H9 (cell line): ENCODE measurements at regions not wholly inside any gene's neighbourhood (a gene's known extent, or its start where the extent isn't known, plus 50 kb on each side); places are given as distances from the start of the nearest gene placed in this dataset.

Source experiments
- DNase-seq: peaks from one replicate; pipeline ENCODE4 v3.0.0-alpha.2; 2017
- H2AFZ ChIP-seq: one replicate; pipeline ENCODE4 v1.6.1; 2013; ENCODE audit warnings: mild to moderate bottlenecking, low read length, control low read depth, moderate library complexity
- H2AK5ac ChIP-seq: 2 replicates; pipeline ENCODE4 v1.6.1; 2013; ENCODE audit warnings: low read length, control low read depth, mixed read lengths; ENCODE audit not compliant: insufficient read length
- H2BK120ac ChIP-seq: one replicate; pipeline ENCODE4 v1.6.1; 2013; ENCODE audit warnings: low read depth, mild to moderate bottlenecking, low read length, control low read depth, inconsistent platforms; ENCODE audit not compliant: poor library complexity, severe bottlenecking
- H2BK12ac ChIP-seq: 2 replicates; pipeline ENCODE4 v1.6.1; 2013; ENCODE audit warnings: low read length, control low read depth, mixed read lengths, low read depth; ENCODE audit not compliant: insufficient read length
- H2BK15ac ChIP-seq: 2 replicates; pipeline ENCODE4 v1.6.1; 2013; ENCODE audit warnings: low read depth, low read length, control low read depth
- H2BK20ac ChIP-seq: one replicate; pipeline ENCODE4 v1.6.1; 2013; ENCODE audit warnings: low read depth, mild to moderate bottlenecking, low read length, control low read depth, inconsistent platforms; ENCODE audit not compliant: poor library complexity, severe bottlenecking
- H2BK5ac ChIP-seq: 2 replicates; pipeline ENCODE4 v1.6.1; 2013; ENCODE audit warnings: low read length, control low read depth, mixed read lengths; ENCODE audit not compliant: insufficient read length
- H3K14ac ChIP-seq: 2 replicates; pipeline ENCODE4 v1.6.1; 2013; ENCODE audit warnings: low read length, control low read depth; ENCODE audit not compliant: insufficient read depth
- H3K18ac ChIP-seq: 2 replicates; pipeline ENCODE4 v1.6.1; 2013; ENCODE audit warnings: low read depth, mild to moderate bottlenecking, mixed read lengths, low read length, control low read depth; ENCODE audit not compliant: insufficient read length
- H3K23ac ChIP-seq: 2 replicates; pipeline ENCODE4 v1.6.1; 2013; ENCODE audit warnings: low read length, control low read depth, mixed read lengths, low read depth; ENCODE audit not compliant: insufficient read length
- H3K23me2 ChIP-seq: 2 replicates; pipeline ENCODE4 v1.6.1; 2013; ENCODE audit warnings: low read depth, mild to moderate bottlenecking, mixed read lengths, low read length, control low read depth; ENCODE audit not compliant: insufficient read length, poor library complexity, severe bottlenecking
- H3K27ac ChIP-seq: 2 replicates; pipeline ENCODE4 v1.5.1; 2013; ENCODE audit warnings: low read length, control low read depth, mixed read lengths, low read depth; ENCODE audit not compliant: insufficient read length
- H3K27me3 ChIP-seq: 2 replicates; pipeline ENCODE4 v1.6.1; 2013; ENCODE audit warnings: low read length, control low read depth, inconsistent platforms; ENCODE audit not compliant: insufficient read depth
- H3K4ac ChIP-seq: 2 replicates; pipeline ENCODE4 v1.6.1; 2013; ENCODE audit warnings: low read depth, mild to moderate bottlenecking, control low read depth, inconsistent platforms, low read length, moderate library complexity
- H3K4me1 ChIP-seq: 2 replicates; pipeline ENCODE4 v1.6.1; 2013; ENCODE audit warnings: low read length, control low read depth, inconsistent platforms; ENCODE audit not compliant: insufficient read depth
- H3K4me2 ChIP-seq: 2 replicates; pipeline ENCODE4 v1.6.1; 2013; ENCODE audit warnings: low read length, control low read depth, mixed read lengths; ENCODE audit not compliant: insufficient read length, insufficient read depth
- H3K56ac ChIP-seq: 2 replicates; pipeline ENCODE4 v1.6.1; 2013; ENCODE audit warnings: low read depth, mild to moderate bottlenecking, mixed read lengths, low read length, control low read depth; ENCODE audit not compliant: insufficient read length
- H3K79me1 ChIP-seq: 2 replicates; pipeline ENCODE4 v1.6.1; 2013; ENCODE audit warnings: low read depth, mild to moderate bottlenecking, moderate library complexity, low read length, control low read depth, inconsistent platforms; ENCODE audit not compliant: insufficient read depth, poor library complexity, severe bottlenecking
- H3K79me2 ChIP-seq: 2 replicates; pipeline ENCODE4 v1.6.1; 2013; ENCODE audit warnings: low read length, control low read depth, inconsistent platforms; ENCODE audit not compliant: insufficient read depth
- H3K9ac ChIP-seq: 2 replicates; pipeline ENCODE4 v1.6.1; 2013; ENCODE audit warnings: low read length, control low read depth, mixed read lengths; ENCODE audit not compliant: insufficient read length; ENCODE audit errors: extremely low read depth
- H3K9me3 ChIP-seq: one replicate; pipeline ENCODE4 v1.6.1; 2013; ENCODE audit warnings: low read depth, low read length, inconsistent platforms; ENCODE audit not compliant: control insufficient read depth
- H3T11ph ChIP-seq: one replicate; pipeline ENCODE4 v1.6.1; 2013; ENCODE audit warnings: mild to moderate bottlenecking, low read length, control low read depth, inconsistent platforms
- H4K20me1 ChIP-seq: one replicate; pipeline ENCODE4 v1.6.1; 2013; ENCODE audit not compliant: control insufficient read depth, insufficient read length, insufficient read depth
- H4K5ac ChIP-seq: 2 replicates; pipeline ENCODE4 v1.6.1; 2013; ENCODE audit warnings: low read depth, mild to moderate bottlenecking, mixed read lengths, low read length, control low read depth; ENCODE audit not compliant: insufficient read length
- H4K8ac ChIP-seq: replicated peaks from 2 replicates; pipeline ENCODE4 v1.6.1; 2013; ENCODE audit warnings: low read length, control low read depth, mixed read lengths, low read depth; ENCODE audit not compliant: insufficient read length
- H4K91ac ChIP-seq: 2 replicates; pipeline ENCODE4 v1.6.1; 2013; ENCODE audit warnings: low read depth, mild to moderate bottlenecking, moderate library complexity, mixed read lengths, low read length, control low read depth; ENCODE audit not compliant: insufficient read length
- H3K27ac Mint-ChIP-seq, 3 experiments: 2 replicates in 2 of 3; 3 replicates in 1 of 3; pipeline ENCODE4 v1.8.0; 2020 to 2021; ENCODE audit warnings: mixed read lengths in 3 of 3, mild to moderate bottlenecking in 1 of 3, moderate library complexity in 1 of 3
- H3K27me3 Mint-ChIP-seq: 2 replicates; pipeline ENCODE4 v1.8.0; 2021; ENCODE audit warnings: low read depth, mild to moderate bottlenecking, moderate library complexity, mixed read lengths
- H3K36me3 Mint-ChIP-seq, 3 experiments: 2 replicates in 2 of 3; 3 replicates in 1 of 3; pipeline ENCODE4 v1.8.0; 2020 to 2021; ENCODE audit warnings: low read depth in 3 of 3, mixed read lengths in 3 of 3; ENCODE audit not compliant: insufficient read depth in 1 of 3
- H3K4me1 Mint-ChIP-seq, 2 experiments: 2 replicates each; pipeline ENCODE4 v1.8.0; 2020; ENCODE audit warnings: mixed read lengths in 2 of 2
- H3K4me3 Mint-ChIP-seq, 2 experiments: 2 replicates in 1 of 2; 3 replicates in 1 of 2; pipeline ENCODE4 v1.8.0; 2020 to 2021; ENCODE audit warnings: mild to moderate bottlenecking in 2 of 2, mixed read lengths in 2 of 2, moderate library complexity in 1 of 2
- H3K9me3 Mint-ChIP-seq, 2 experiments: 2 replicates in 1 of 2; 3 replicates in 1 of 2; pipeline ENCODE4 v1.8.0; 2020; ENCODE audit warnings: mild to moderate bottlenecking in 2 of 2, mixed read lengths in 2 of 2, moderate library complexity in 1 of 2
- CTCF ChIP-seq: fragments of 200-600 bp; sonication (generic); conservative IDR thresholded peaks from 3 replicates; pipeline ENCODE4 v1.8.0; 2021; ENCODE audit warnings: antibody characterized with exemption, mild to moderate bottlenecking
- WGBS: extraction: QIAGEN DNeasy Blood & Tissue Kit; methylation state at CpG from one replicate; pipeline ENCODE4 v1.1.7; 2013; ENCODE audit warnings: missing lambda C conversion rate, low lambda C conversion rate, mixed read lengths; ENCODE audit not compliant: insufficient read length; ENCODE audit errors: extremely low coverage; 5-methylcytosine and 5-hydroxymethylcytosine counted together

GRCh38 chr6:40139447-40139846, 205.2 kb upstream of the MOCS1 start:
- Histone ChIP-seq H3K79me2 (no peaks in the 10 kb centered on the region), H3K9ac (no peak overlapping the region), H2BK20ac (no peak overlapping the region), H4K20me1 (no peaks in the 10 kb centered on the region), H2AFZ (no peak overlapping the region), H3T11ph (no peak overlapping the region), H3K14ac (no peak overlapping the region), H2BK15ac (no peak overlapping the region), H3K27me3 (no peaks in the 10 kb centered on the region), H2BK120ac (no peak overlapping the region), H3K9me3 (no peaks in the 10 kb centered on the region), H3K56ac (no peak overlapping the region), H3K27ac (no peak overlapping the region), H2BK12ac (no peak overlapping the region), H4K8ac (no peak overlapping the region), H3K4me2 (no peak overlapping the region), H3K4me1 (no peaks in the 10 kb centered on the region), H4K91ac (no peak overlapping the region), H3K79me1 (no peaks in the 10 kb centered on the region), H4K5ac (no peak overlapping the region), H3K4ac (no peak overlapping the region), H2BK5ac (no peak overlapping the region), H2AK5ac (no peak overlapping the region), H3K18ac (no peak overlapping the region), H3K23me2 (no peaks in the 10 kb centered on the region), H3K23ac (no peak overlapping the region)
- no peaks in the 10 kb centered on the region for H3K9me3 Mint-ChIP-seq
- DNase-seq: no peak
- no peak overlapping the region for H3K27ac Mint-ChIP-seq
- TF ChIP-seq CTCF: no peak
- H3K36me3 Mint-ChIP-seq: peaks cover 0 to 2% (median 0%) of the 10 kb centered on the region in 3 experiments; a peak in 2 of 7 replicates
- no CpG with 5 or more reads among the region's 2 CpGs for WGBS
- H3K4me1 Mint-ChIP-seq: peaks cover 0 to 2% of the 10 kb centered on the region in 2 experiments; a peak in 1 of 4 replicates
- H3K4me3 Mint-ChIP-seq: no peak overlapping the region
- peaks cover 4% of the 10 kb centered on the region for H3K27me3 Mint-ChIP-seq
